CD14-positive monocyte (primary cell): ENCODE measurements at regions not wholly inside any gene's neighbourhood (a gene's known extent, or its start where the extent isn't known, plus 50 kb on each side); places are given as distances from the start of the nearest gene placed in this dataset.

Experiments used
- DNase-seq, 3 donors: peaks; one replicate each; pipeline ENCODE4 v3.0.0-alpha.2; 2011 to 2022
- H2AFZ ChIP-seq: 2 replicates; pipeline ENCODE4 v1.6.0; 2012; ENCODE audit warnings: mild to moderate bottlenecking, low read depth, low read length, inconsistent platforms; ENCODE audit not compliant: insufficient read depth, poor library complexity, severe bottlenecking
- H3K27ac ChIP-seq, 2 donors: 1 replicate in 1 of 2; 2 replicates in 1 of 2; pipeline ENCODE4 v1.5.1; 2012 to 2013; ENCODE audit warnings: low read length in 2 of 2, control low read depth in 1 of 2, inconsistent platforms in 1 of 2, low read depth in 1 of 2, mild to moderate bottlenecking in 1 of 2
- H3K27me3 ChIP-seq, 2 donors: one replicate each; pipeline versions ENCODE4 v1.6.0 to v1.6.1; 2011 to 2013; ENCODE audit warnings: low read length in 2 of 2; ENCODE audit not compliant: control insufficient read depth in 2 of 2, insufficient read depth in 2 of 2
- H3K36me3 ChIP-seq, 2 donors: replicated peaks in 1 of 2; 1 replicate in 1 of 2; 2 replicates in 1 of 2; pipeline versions ENCODE4 v1.5.1 to v1.6.1; 2012 to 2013; ENCODE audit warnings: low read length in 2 of 2, control low read depth in 1 of 2, inconsistent platforms in 1 of 2, mild to moderate bottlenecking in 1 of 2; ENCODE audit not compliant: insufficient read depth in 2 of 2, control insufficient read depth in 1 of 2
- H3K4me1 ChIP-seq, 2 donors: 1 replicate in 1 of 2; 2 replicates in 1 of 2; pipeline versions ENCODE4 v1.5.1 to v1.6.1; 2012 to 2013; ENCODE audit warnings: low read length in 2 of 2, control low read depth in 1 of 2, inconsistent platforms in 1 of 2, mild to moderate bottlenecking in 1 of 2, moderate library complexity in 1 of 2; ENCODE audit not compliant: insufficient read depth in 2 of 2, control insufficient read depth in 1 of 2
- H3K4me2 ChIP-seq: replicated peaks from 2 replicates; pipeline ENCODE3; 2012; ENCODE audit warnings: low read length, moderate library complexity, mild to moderate bottlenecking; ENCODE audit not compliant: poor library complexity, severe bottlenecking; ENCODE audit errors: extremely low read depth
- H3K4me3 ChIP-seq, 3 experiments: fragments of 200-600 bp in 1 of 3; sonication (generic) in 1 of 3; replicated peaks in 1 of 3; 1 replicate in 2 of 3; 2 replicates in 1 of 3; pipeline ENCODE4 v1.5.1; 2011 to 2013; ENCODE audit warnings: low read length in 3 of 3, mild to moderate bottlenecking in 3 of 3, control low read depth in 2 of 3, low read depth in 2 of 3, inconsistent platforms in 1 of 3, moderate library complexity in 1 of 3
- H3K79me2 ChIP-seq: 2 replicates; pipeline ENCODE4 v1.6.0; 2012; ENCODE audit warnings: mild to moderate bottlenecking, control low read depth, inconsistent platforms, low read length, moderate library complexity; ENCODE audit not compliant: insufficient read depth
- H3K9ac ChIP-seq: 2 replicates; pipeline ENCODE4 v1.6.0; 2017; ENCODE audit warnings: low read length, mild to moderate bottlenecking; ENCODE audit not compliant: insufficient read depth, poor library complexity, severe bottlenecking
- H3K9me3 ChIP-seq, 2 donors: replicated peaks in 1 of 2; 1 replicate in 1 of 2; 2 replicates in 1 of 2; pipeline versions ENCODE4 v1.5.1 to v1.6.1; 2012 to 2013; ENCODE audit warnings: low read length in 2 of 2, control low read depth in 1 of 2; ENCODE audit not compliant: control insufficient read depth in 1 of 2, insufficient read depth in 1 of 2
- H4K20me1 ChIP-seq: 2 replicates; pipeline ENCODE4 v1.6.0; 2012; ENCODE audit warnings: mild to moderate bottlenecking, low read length, control low read depth, moderate library complexity; ENCODE audit not compliant: insufficient read depth
- H3K27ac Mint-ChIP-seq, 7 donors: one replicate each; pipeline ENCODE4 v1.8.0; 2020; ENCODE audit warnings: mild to moderate bottlenecking in 7 of 7, mixed read lengths in 7 of 7, moderate library complexity in 6 of 7, inconsistent platforms in 2 of 7
- H3K27me3 Mint-ChIP-seq, 3 donors: one replicate each; pipeline ENCODE4 v1.8.0; 2021 to 2022; ENCODE audit warnings: low read depth in 3 of 3, mild to moderate bottlenecking in 3 of 3, mixed read lengths in 3 of 3, moderate library complexity in 3 of 3, inconsistent platforms in 1 of 3
- H3K36me3 Mint-ChIP-seq, 2 donors: one replicate each; pipeline ENCODE4 v1.8.0; 2020; ENCODE audit warnings: mixed read lengths in 2 of 2, inconsistent platforms in 1 of 2, mild to moderate bottlenecking in 1 of 2
- H3K4me1 Mint-ChIP-seq: one replicate; pipeline ENCODE4 v1.8.0; 2020; ENCODE audit warnings: mild to moderate bottlenecking, mixed read lengths
- H3K4me3 Mint-ChIP-seq, 2 donors: one replicate each; pipeline ENCODE4 v1.8.0; 2020; ENCODE audit warnings: mild to moderate bottlenecking in 2 of 2, mixed read lengths in 2 of 2, moderate library complexity in 1 of 2
- H3K9me3 Mint-ChIP-seq, 7 donors: one replicate each; pipeline ENCODE4 v1.8.0; 2020 to 2022; ENCODE audit warnings: mixed read lengths in 7 of 7, mild to moderate bottlenecking in 6 of 7, moderate library complexity in 6 of 7, inconsistent platforms in 2 of 7
- CTCF ChIP-seq: fragments of 200-600 bp; IDR thresholded peaks from one replicate; pipeline ENCODE4 v1.8.0; 2022; ENCODE audit warnings: antibody characterized with exemption, mild to moderate bottlenecking
- WGBS: methylation state at CpG from one replicate; pipeline ENCODE4 v1.1.5; 2013; ENCODE audit warnings: missing lambda C conversion rate; ENCODE audit not compliant: insufficient coverage; 5-methylcytosine and 5-hydroxymethylcytosine counted together
- intact Hi-C, 2 donors: fragments of 100-400 bp; cut with micrococcal nuclease; formaldehyde crosslinking; loops; one replicate each; pipeline versions ENCODE4 v1.15.0 to v1.15.1; 2023

GRCh38 chr7:25572423-25572822 is 344.1 kb upstream of the NPVF start:
- H3K27me3 Mint-ChIP-seq, result peaks cover 1 to 6% (median 3%) of the 10 kb centered on the region in 3 donors
- peaks cover 0 to 2% (median 0%) of the 10 kb centered on the region in 7 donors for H3K9me3 Mint-ChIP-seq
- Histone ChIP-seq H3K4me2 (no peak overlapping the region), H4K20me1 (no peaks in the 10 kb centered on the region), H3K9ac (no peak overlapping the region), H3K36me3 (no peaks in the 10 kb centered on the region), H3K9me3 (no peaks in the 10 kb centered on the region), H3K4me1 (no peaks in the 10 kb centered on the region), H3K79me2 (no peaks in the 10 kb centered on the region), H2AFZ (no peak overlapping the region), H3K27me3 (no peaks in the 10 kb centered on the region), H3K4me3 (no peak overlapping the region), H3K27ac (no peak overlapping the region)
- intact Hi-C loops, result no loop called here
- no peak overlapping the region for H3K27ac Mint-ChIP-seq
- no peak for DNase-seq
- no peak overlapping the region for H3K4me3 Mint-ChIP-seq
- no peaks in the 10 kb centered on the region for H3K4me1 Mint-ChIP-seq
- WGBS, result no CpG with 5 or more reads among the region's 2 CpGs
- TF ChIP-seq CTCF, result no peak
- no peaks in the 10 kb centered on the region for H3K36me3 Mint-ChIP-seq

GRCh38 chr7:25574828-25575227 is 346.5 kb upstream of the NPVF start:
- Mint-ChIP-seq H3K27me3 (peaks cover 1 to 6% (median 6%) of the 10 kb centered on the region in 3 donors), H3K4me1 (no peaks in the 10 kb centered on the region), H3K27ac (no peak overlapping the region), H3K9me3 (no peaks in the 10 kb centered on the region), H3K4me3 (no peak overlapping the region), H3K36me3 (no peaks in the 10 kb centered on the region)
- Histone ChIP-seq H3K79me2 (no peaks in the 10 kb centered on the region), H3K9me3 (no peaks in the 10 kb centered on the region), H3K4me1 (no peaks in the 10 kb centered on the region), H2AFZ (no peak overlapping the region), H3K36me3 (no peaks in the 10 kb centered on the region), H4K20me1 (no peaks in the 10 kb centered on the region), H3K27ac (no peak overlapping the region), H3K27me3 (no peaks in the 10 kb centered on the region), H3K4me3 (no peak overlapping the region), H3K4me2 (no peak overlapping the region), H3K9ac (no peak overlapping the region)
- intact Hi-C loops, result no loop called here
- no peak for TF ChIP-seq CTCF
- DNase-seq, result no peak
